Suprapubic skin (tissue), 3 donors: ENCODE measurements at regions not wholly inside any gene's neighbourhood (a gene's known extent, or its start where the extent isn't known, plus 50 kb on each side); places are given as distances from the start of the nearest gene placed in this dataset.

Experiments used
- CTCF ChIP-seq, 2 donors: fragments of 200-600 bp in 1 of 2; fragments of 450-650 bp in 1 of 2; sonication (generic) in 1 of 2; IDR thresholded peaks; one replicate each; pipeline ENCODE4 v1.5.1; 2016 to 2019; ENCODE audit warnings: antibody characterized with exemption in 2 of 2, mild to moderate bottlenecking in 1 of 2, moderate library complexity in 1 of 2
- EP300 ChIP-seq: sonication (generic); formaldehyde crosslinking; IDR thresholded peaks from one replicate; pipeline ENCODE4 v1.6.1; 2017; ENCODE audit warnings: antibody characterized with exemption

DNA sequence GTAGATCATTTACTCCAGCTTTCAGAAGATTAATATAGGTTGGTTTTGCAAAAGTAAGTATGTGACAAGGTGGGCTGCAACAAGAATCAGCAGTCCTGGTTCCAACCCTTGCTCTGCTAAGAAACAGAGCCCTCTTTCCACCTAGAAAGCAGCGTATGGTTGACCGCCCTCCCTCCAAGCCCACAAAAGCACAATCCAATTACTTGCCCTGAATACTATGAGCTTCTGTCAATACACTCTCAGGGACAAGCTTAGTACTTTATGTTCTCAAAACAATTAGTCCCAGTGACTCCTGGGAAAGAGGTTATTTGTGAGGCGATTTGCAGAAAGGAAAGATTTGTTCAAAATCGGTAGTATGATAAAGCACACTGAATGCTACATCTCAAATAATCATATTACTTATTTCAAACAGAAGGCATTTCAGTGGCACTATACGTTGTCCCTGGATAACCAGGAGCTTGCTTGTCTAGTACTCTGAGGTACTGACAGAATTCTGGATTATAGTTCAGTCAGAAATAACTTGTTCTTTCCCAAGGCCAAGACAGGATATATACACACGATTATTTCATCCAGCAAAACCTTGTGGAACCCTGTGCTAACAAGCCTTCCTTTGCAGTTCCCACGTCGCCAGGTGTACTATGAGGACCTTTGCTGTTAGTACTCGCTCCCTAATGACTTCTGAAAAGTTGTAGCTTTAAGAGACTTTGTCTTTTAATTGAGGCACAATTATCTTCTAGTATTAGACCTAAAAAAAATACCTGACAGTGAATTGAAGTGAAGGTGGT, 96.9 kb upstream of the ADTRP start:
- TF ChIP-seq CTCF (IDR thresholded peaks at IDR 0.05) (no peak), EP300 (no peak)
